Astrocyte (in vitro differentiated cells and primary cell): ENCODE measurements at regions not wholly inside any gene's neighbourhood (a gene's known extent, or its start where the extent isn't known, plus 50 kb on each side); places are given as distances from the start of the nearest gene placed in this dataset.

Experiments
- DNase-seq: peaks from one replicate; pipeline ENCODE4 v3.0.0-alpha.2; 2010; ENCODE audit warnings: low read depth
- FAIRE-seq: peaks from 2 replicates; lab custom pipeline; 2011; peaks lifted over from hg19 to GRCh38; lab: Jason Lieb, UNC
- H2AFZ ChIP-seq: 2 replicates; pipeline ENCODE4 v1.6.0; 2012; ENCODE audit warnings: low read depth, low read length, inconsistent platforms
- H3K27ac ChIP-seq: 2 replicates; pipeline ENCODE4 v1.5.1; 2011; ENCODE audit warnings: low read depth, low read length, inconsistent platforms
- H3K27me3 ChIP-seq: 2 replicates; pipeline ENCODE4 v1.6.0; 2011; ENCODE audit warnings: low read length, inconsistent platforms; ENCODE audit not compliant: insufficient read depth
- H3K36me3 ChIP-seq: 2 replicates; pipeline ENCODE4 v1.5.1; 2011; ENCODE audit warnings: low read length, inconsistent platforms; ENCODE audit not compliant: insufficient read depth
- H3K4me1 ChIP-seq: 2 replicates; pipeline ENCODE4 v1.5.1; 2011; ENCODE audit warnings: low read length, inconsistent platforms; ENCODE audit not compliant: insufficient read depth
- H3K4me2 ChIP-seq: 2 replicates; pipeline ENCODE4 v1.6.0; 2012; ENCODE audit warnings: low read length, inconsistent platforms
- H3K4me3 ChIP-seq: 2 replicates; pipeline ENCODE4 v1.5.1; 2011; ENCODE audit warnings: low read depth, mild to moderate bottlenecking, low read length, inconsistent platforms; ENCODE audit not compliant: insufficient read depth
- H3K79me2 ChIP-seq: 2 replicates; pipeline ENCODE4 v1.6.0; 2012; ENCODE audit warnings: mild to moderate bottlenecking, low read length, inconsistent platforms; ENCODE audit not compliant: insufficient read depth
- H3K9ac ChIP-seq: 2 replicates; pipeline ENCODE4 v1.6.0; 2012; ENCODE audit warnings: mild to moderate bottlenecking, low read length, inconsistent platforms
- H3K9me3 ChIP-seq: 2 replicates; pipeline ENCODE4 v1.5.1; 2012; ENCODE audit warnings: low read depth, mild to moderate bottlenecking, low read length, inconsistent platforms; ENCODE audit not compliant: insufficient read depth
- H4K20me1 ChIP-seq: 2 replicates; pipeline ENCODE4 v1.6.0; 2012; ENCODE audit warnings: low read length, inconsistent platforms; ENCODE audit not compliant: insufficient read depth
- H3K27ac Mint-ChIP-seq: one replicate; pipeline ENCODE4 v1.8.0; 2021; ENCODE audit warnings: mild to moderate bottlenecking, mixed read lengths; ENCODE audit not compliant: unreplicated experiment
- H3K27me3 Mint-ChIP-seq: one replicate; pipeline ENCODE4 v1.8.0; 2021; ENCODE audit warnings: low read depth, mixed read lengths; ENCODE audit not compliant: unreplicated experiment
- H3K36me3 Mint-ChIP-seq: one replicate; pipeline ENCODE4 v1.8.0; 2021; ENCODE audit warnings: low read depth, mixed read lengths; ENCODE audit not compliant: unreplicated experiment
- H3K4me1 Mint-ChIP-seq: one replicate; pipeline ENCODE4 v1.8.0; 2021; ENCODE audit warnings: low read depth, mixed read lengths; ENCODE audit not compliant: unreplicated experiment
- H3K4me3 Mint-ChIP-seq: one replicate; pipeline ENCODE4 v1.8.0; 2021; ENCODE audit warnings: mild to moderate bottlenecking, moderate library complexity, mixed read lengths; ENCODE audit not compliant: unreplicated experiment
- H3K9me3 Mint-ChIP-seq: one replicate; pipeline ENCODE4 v1.8.0; 2021; ENCODE audit warnings: mild to moderate bottlenecking, mixed read lengths; ENCODE audit not compliant: unreplicated experiment
- EZH2 ChIP-seq: IDR thresholded peaks from 2 replicates; pipeline ENCODE4 v1.6.1; 2012; ENCODE audit warnings: mild to moderate bottlenecking, low read length, inconsistent platforms; ENCODE audit not compliant: insufficient read depth
- TF ChIP-seq, protein P1 (sequence below): IDR thresholded peaks from 2 replicates; pipeline ENCODE4 v1.5.1; 2011; ENCODE audit warnings: low read depth, mild to moderate bottlenecking, inconsistent platforms, low read length, moderate library complexity; ENCODE audit not compliant: insufficient read depth

DNA sequence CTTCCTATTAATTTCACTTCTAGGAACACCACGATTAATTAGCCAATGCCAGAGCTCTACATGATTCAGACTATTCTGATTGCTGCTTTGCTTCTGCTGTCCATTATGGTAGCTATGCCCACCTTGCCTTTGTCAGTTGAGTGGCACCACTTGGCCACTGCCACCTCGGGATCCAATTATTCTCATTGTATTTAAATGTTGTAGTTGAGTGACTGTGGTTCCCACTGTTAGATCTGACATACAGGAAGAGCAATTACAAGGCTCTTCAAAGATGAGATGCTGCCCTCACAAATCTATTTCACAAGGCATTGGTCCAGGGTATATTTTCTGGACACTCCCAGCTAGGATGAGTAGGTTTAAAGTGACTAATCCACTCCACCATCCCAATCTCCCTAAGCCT lies 864.5 kb upstream of the EDIL3 start:
- Histone ChIP-seq H3K4me1 (no peaks in the 10 kb centered on the region), H3K4me2 (no peak overlapping the region), H3K9me3 (no peaks in the 10 kb centered on the region), H3K79me2 (no peaks in the 10 kb centered on the region), H3K9ac (no peak overlapping the region), H4K20me1 (no peaks in the 10 kb centered on the region), H3K36me3 (no peaks in the 10 kb centered on the region), H3K27me3 (no peaks in the 10 kb centered on the region), H3K27ac (no peak overlapping the region), H3K4me3 (no peak overlapping the region), H2AFZ (no peak overlapping the region)
- no peak for DNase-seq
- Mint-ChIP-seq H3K4me3 (no peak overlapping the region), H3K9me3 (peaks cover 5% of the 10 kb centered on the region), H3K4me1 (no peaks in the 10 kb centered on the region), H3K27me3 (no peaks in the 10 kb centered on the region), H3K27ac (no peak overlapping the region), H3K36me3 (peaks cover 2% of the 10 kb centered on the region)
- TF ChIP-seq, protein P1, sequence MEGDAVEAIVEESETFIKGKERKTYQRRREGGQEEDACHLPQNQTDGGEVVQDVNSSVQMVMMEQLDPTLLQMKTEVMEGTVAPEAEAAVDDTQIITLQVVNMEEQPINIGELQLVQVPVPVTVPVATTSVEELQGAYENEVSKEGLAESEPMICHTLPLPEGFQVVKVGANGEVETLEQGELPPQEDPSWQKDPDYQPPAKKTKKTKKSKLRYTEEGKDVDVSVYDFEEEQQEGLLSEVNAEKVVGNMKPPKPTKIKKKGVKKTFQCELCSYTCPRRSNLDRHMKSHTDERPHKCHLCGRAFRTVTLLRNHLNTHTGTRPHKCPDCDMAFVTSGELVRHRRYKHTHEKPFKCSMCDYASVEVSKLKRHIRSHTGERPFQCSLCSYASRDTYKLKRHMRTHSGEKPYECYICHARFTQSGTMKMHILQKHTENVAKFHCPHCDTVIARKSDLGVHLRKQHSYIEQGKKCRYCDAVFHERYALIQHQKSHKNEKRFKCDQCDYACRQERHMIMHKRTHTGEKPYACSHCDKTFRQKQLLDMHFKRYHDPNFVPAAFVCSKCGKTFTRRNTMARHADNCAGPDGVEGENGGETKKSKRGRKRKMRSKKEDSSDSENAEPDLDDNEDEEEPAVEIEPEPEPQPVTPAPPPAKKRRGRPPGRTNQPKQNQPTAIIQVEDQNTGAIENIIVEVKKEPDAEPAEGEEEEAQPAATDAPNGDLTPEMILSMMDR, result no peak
- TF ChIP-seq EZH2, result no peak
- FAIRE-seq, result no peak

DNA sequence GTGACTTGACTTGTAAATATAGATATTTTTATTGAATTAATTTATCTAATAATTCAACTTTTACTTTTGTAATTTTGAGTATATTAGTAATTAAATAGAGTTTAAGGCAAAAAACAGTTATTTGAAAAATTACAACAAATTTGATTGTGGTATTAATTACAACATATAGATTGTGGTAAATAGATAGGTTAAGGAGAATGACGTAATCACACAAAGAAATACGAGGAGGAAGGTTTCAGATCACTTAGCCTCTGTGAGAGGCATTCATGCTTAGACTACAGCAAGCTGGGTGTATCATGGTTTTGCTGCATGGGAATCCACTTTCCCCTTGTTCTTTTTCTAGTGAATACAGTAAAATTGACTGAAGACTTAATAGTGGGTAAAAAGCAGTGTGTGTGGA lies 878.4 kb upstream of the EDIL3 start:
- Mint-ChIP-seq H3K36me3 (no peaks in the 10 kb centered on the region), H3K27me3 (no peaks in the 10 kb centered on the region), H3K4me3 (no peak overlapping the region), H3K27ac (no peak overlapping the region), H3K4me1 (no peaks in the 10 kb centered on the region), H3K9me3 (no peaks in the 10 kb centered on the region)
- DNase-seq (no peak), FAIRE-seq (no peak)
- no peaks in the 10 kb centered on the region for H3K4me1 ChIP-seq
- H3K9me3 ChIP-seq, result no peaks in the 10 kb centered on the region
- no peak overlapping the region for H3K4me2 ChIP-seq
- H2AFZ ChIP-seq, result no peak overlapping the region
- no peaks in the 10 kb centered on the region for H4K20me1 ChIP-seq
- H3K27ac ChIP-seq, result no peak overlapping the region
- no peaks in the 10 kb centered on the region for H3K79me2 ChIP-seq
- no peak overlapping the region for H3K9ac ChIP-seq
- H3K27me3 ChIP-seq, result no peaks in the 10 kb centered on the region
- no peaks in the 10 kb centered on the region for H3K36me3 ChIP-seq
- TF ChIP-seq EZH2, result no peak
- TF ChIP-seq, protein P1, result no peak
- no peak overlapping the region for H3K4me3 ChIP-seq

DNA sequence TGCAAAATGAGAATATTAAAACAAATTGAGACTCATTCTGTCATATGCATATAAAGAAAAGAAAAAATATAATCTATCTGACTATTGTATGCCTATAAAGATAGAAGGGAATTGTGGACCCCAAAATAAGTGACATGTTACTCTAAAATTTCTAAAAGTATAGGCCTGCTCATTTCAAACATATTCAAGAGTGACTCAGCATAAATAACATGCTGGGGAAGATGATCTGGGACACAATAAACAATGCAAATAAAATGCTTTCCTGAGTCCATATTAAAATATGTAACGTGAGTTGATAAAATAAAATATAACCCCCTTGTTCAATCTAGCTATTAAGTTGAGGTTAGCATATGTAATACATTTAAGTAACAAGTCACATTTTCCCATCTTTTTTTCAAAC lies 882.0 kb upstream of the EDIL3 start:
- Mint-ChIP-seq H3K9me3 (no peaks in the 10 kb centered on the region), H3K4me1 (no peaks in the 10 kb centered on the region), H3K27me3 (no peaks in the 10 kb centered on the region)

More for the DNA sequence above, 882.0 kb upstream of the EDIL3 start:
- Histone ChIP-seq H3K79me2 (no peaks in the 10 kb centered on the region), H3K27ac (no peak overlapping the region), H3K4me2 (no peak overlapping the region), H3K9me3 (no peaks in the 10 kb centered on the region), H2AFZ (no peak overlapping the region), H3K4me1 (no peaks in the 10 kb centered on the region), H3K4me3 (no peak overlapping the region), H4K20me1 (no peaks in the 10 kb centered on the region), H3K36me3 (no peaks in the 10 kb centered on the region), H3K9ac (no peak overlapping the region), H3K27me3 (no peaks in the 10 kb centered on the region)
- no peak for TF ChIP-seq EZH2
- TF ChIP-seq, protein P1, result no peak
- H3K36me3 Mint-ChIP-seq, result no peaks in the 10 kb centered on the region
- FAIRE-seq (no peak), DNase-seq (no peak)
- no peak overlapping the region for H3K4me3 Mint-ChIP-seq
- H3K27ac Mint-ChIP-seq, result no peak overlapping the region
